ENCODE measurements at regions not wholly inside any gene's neighbourhood (a gene's known extent, or its start where the extent isn't known, plus 50 kb on each side); places are given as distances from the start of the nearest gene placed in this dataset.
"Not testable (repeated sequence)": the region's sequence is repeated elsewhere in the genome, so short reads cannot be mapped to it uniquely, and the experiment has no call there.

GRCh38 chr6:106883808-106884262 lies 90.7 kb downstream of the CD24 start:
- no peak for DNase-seq

- no peak for DNase-seq
These were observed 91.7 kb downstream of the CD24 start for GRCh38 chr6:106882601-106883518.

- no peak for DNase-seq
These were observed 92.4 kb downstream of the CD24 start for GRCh38 chr6:106882138-106882537.

GRCh38 chr6:106880952-106881351 lies 93.6 kb downstream of the CD24 start:
- DNase-seq, result no peak

DNA sequence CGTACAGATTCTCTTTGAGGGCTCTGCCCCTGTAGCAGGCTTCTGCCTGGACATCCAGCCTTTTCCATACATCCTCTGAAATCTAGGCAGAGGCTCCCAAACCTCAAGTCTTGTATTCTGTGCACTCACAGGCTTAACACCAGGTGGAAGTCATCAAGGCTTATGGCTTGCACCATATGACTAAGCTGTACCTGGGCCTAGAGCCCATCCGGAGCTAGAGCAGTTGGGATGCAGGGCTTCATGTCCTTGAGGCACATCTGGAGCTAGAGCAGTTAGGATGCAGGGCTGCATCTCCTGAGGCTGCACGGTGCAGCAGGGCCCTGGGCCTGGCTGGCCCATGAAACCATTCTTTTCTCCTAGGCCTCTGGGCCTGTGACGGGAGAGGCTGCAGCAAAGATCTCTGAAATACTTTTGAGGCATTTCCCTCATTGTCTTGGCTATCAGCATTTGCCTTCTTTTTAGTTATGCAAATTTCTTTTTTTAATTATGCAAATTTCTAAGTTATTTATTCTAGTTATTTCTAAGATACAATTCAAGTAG lies 98.7 kb downstream of the CD24 start:
- DNase-seq, result no peak

DNA sequence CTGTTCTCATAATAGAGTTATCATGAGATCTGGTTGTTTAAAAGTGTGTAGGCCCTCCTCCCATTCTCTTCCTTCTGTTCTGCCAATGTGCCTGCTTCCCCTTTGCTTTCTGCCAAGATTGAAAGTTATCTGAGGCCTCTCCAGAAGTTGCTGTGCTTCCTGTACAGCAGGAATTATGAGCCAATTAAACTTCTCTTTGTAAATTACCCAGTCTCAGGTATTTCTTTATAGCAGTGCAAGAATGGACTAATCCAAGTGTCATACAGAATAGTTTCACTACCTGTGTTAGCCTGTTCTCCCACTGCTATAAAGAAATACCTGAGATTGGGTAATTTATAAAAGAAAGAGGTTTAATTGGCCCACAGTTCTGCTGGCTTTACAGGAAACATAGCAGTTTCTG lies 100.0 kb downstream of the CD24 start:
- no peak for DNase-seq

DNA sequence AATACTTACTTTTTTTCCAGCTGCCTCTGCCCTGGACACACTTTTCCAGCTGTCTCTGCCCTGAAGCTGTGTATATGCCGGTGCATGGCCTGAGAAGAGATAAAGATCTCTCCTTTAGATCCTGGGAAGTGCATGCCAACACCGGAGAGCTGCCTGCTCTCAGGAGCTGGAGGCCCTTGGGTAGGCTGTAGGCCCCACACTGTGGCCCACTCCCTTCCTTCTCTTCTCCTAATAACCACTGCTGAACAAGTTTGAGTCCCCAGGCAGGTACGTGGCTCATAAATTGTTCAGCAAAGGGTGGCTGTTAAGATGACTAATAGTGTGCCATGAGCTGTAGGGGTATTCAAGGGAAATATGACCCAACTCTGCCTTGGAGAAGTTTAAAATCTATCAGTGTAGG lies 102.5 kb downstream of the CD24 start:
- DNase-seq, result no peak

- DNase-seq, result no peak
These were observed 103.5 kb downstream of the CD24 start for GRCh38 chr6:106870824-106871717.

DNA sequence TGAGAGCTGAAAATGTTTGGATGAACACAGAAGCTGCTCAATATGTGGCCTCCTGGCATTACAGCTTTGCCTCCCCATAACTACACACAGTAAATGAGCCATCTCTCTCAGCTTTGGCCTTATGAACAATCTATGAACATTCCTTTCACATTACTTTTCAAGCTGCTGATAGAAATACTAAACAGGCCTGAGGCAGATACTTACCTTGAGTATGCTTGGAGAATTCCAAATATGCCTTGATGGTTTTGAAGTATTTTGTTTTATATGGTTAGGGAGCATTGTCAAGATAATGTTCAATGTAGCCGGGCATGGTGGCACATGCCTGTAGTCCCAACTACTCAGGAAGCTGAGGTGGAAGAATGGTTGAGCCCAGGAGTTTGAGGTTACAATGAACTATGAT lies 104.5 kb downstream of the CD24 start:
- no peak for DNase-seq

DNA sequence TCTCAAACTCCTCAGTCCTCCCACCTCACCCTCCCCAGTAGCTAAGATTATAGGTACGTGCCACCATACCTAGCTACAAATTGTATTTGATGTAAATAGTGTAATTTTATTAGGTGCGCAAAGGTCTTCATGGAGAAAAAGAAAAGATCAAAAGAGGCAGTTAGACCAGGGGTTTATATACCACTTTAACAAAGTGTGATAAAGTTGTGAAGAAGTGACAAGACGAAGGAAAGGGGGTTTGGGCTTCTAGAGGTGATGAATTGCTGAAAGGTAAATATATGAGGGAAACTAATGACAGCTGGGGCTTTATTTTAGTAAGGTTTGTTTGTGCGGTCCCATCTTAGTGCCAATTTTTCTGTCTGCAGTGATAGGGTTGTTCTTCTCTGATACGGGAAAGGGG lies 105.3 kb downstream of the CD24 start:
- no peak for DNase-seq

- DNase-seq, result no peak
These were observed 107.5 kb downstream of the CD24 start for GRCh38 chr6:106866875-106867658.

- DNase-seq, result no peak
These were observed 111.7 kb downstream of the CD24 start for GRCh38 chr6:106862858-106863257.

- no peak for DNase-seq
These were observed 113.6 kb downstream of the CD24 start for GRCh38 chr6:106860940-106861339.

DNA sequence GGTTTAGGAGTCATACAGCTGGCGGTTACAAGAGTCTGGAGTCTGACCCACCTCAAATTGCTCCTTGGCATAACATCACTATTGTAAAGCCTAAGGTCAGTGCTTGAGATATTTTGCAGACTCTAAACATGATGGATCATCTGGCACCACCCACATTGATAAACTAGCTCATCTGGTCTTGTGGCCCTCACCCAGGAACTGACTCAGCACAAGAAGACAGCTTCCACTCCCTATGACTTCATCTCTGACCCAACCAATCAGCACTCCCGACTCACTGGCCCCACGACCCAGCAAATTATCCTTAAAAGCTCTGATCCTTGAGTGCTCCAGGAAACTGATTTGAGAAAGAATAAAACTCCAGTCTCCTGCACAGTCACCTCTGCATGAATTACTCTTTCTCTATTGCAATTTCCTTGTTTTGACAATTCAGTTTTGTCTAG lies 115.9 kb downstream of the CD24 start:
- no peak for DNase-seq

DNA sequence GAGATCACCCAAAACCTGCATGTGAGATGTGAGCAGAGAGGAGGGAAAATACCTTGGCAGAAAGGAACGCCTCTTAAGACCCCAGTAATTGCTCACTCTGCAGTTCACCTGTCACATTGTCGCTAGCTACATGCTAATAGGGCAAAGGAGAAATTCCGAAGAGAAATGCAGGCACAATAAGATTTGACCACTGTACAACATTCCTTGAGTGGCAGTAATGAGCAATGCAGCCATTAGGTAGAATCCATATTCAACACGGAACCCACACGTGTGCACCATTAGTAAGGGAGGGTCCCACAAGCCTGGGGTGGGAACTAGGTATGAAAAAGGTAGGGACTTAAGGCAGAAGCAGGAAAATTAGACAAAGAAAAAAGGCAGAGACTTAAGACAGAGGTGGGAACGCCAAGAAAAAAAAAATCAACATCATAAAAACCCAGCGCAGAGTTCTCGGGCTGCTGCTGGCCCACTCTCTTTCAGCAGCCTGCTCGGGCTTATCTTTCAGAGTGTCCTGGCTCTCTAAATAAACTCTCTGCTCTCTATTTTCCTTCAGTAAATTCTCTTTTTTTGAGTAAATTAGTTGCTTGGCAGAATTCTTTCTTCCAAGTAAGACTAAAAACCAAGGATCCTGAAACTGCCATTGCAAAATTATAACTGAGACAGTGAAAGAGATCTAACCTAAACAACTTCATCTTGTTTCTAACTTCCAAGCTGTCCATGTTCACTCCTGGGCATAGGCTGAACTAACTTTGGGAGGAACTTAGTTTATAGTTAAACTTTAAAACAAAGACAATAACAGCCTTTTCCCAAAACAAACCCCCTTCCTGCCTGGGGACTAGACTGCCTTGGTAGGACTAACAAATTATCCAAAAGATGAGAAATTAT lies 116.5 kb downstream of the CD24 start:
- no peak for DNase-seq

DNA sequence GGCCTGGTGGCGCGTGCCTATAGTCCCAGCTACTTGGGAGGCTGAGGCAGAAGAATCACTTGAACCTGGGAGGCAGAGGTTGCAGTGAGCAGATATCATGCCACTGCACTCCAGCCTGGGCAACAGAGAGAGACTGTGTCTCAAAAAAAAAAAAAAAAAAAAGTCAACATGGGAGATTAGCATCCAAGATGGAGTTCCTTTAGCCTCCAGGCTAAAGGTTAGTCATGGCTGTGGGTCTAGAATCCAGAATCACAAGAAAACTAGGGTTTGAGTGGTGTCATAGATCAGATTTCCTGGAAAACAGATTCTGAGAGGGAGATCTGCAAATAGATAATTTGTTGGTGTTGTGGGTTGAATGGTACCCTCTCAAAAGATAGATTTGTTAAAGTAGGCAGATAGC lies 117.2 kb downstream of the CD24 start:
- not testable (repeated sequence) for DNase-seq

- DNase-seq, result no peak
These were observed 118.2 kb downstream of the CD24 start for GRCh38 chr6:106856227-106856874.

GRCh38 chr6:106855117-106855516 lies 119.4 kb downstream of the CD24 start:
- DNase-seq, result no peak

DNA sequence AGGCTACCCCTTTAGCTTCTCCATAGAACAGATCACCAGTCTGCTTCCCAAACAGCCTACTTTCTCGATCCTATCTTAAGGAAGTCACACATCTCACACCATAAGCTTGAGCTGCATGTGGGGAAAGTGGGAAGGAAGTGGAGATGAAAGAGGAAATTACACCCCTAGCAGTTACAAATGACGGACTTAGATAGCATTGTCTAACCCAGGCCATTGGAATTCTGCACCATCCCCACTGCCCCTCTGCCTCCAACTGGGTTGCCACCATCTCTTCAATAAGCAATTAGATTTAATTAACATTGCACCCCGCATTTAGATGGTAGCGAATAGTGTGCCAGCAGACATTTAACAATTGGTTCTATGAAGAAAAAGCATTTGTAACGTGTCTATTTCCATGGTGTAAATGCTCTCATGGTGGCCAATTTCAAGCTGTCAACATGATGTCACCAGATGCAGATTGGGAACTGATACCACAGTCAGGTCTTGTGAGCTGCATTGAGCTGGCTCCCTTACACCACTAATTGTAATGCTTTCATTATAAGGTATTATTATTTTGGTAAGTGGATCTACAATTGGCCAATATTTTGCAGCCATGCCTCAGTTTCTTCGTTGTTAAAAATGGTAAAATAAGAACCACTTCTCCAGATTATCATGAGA lies 124.7 kb downstream of the CD24 start:
- no peak for DNase-seq

- no peak for DNase-seq
These were observed 125.4 kb downstream of the CD24 start for GRCh38 chr6:106849120-106849519.

Measured in NCI-H748 treated with DMSO at 0.1 percent for 48 hours (cell line).